ENCODE measurements at regions not wholly inside any gene's neighbourhood (a gene's known extent, or its start where the extent isn't known, plus 50 kb on each side); places are given as distances from the start of the nearest gene placed in this dataset.

GRCh38 chr10:6343305-6344010 lies 140.7 kb downstream of the PFKFB3 start:
- TF ChIP-seq CTCF (IDR thresholded peaks at IDR 0.05 in 4 of 5, conservative IDR thresholded peaks at IDR 0.05 in 1 of 5): no peak
- no peak for TF ChIP-seq POLR2A (IDR thresholded peaks at IDR 0.05)

Data from gastrocnemius medialis (tissue), 4 donors.